GM12892 (cell line): ENCODE measurements at regions not wholly inside any gene's neighbourhood (a gene's known extent, or its start where the extent isn't known, plus 50 kb on each side); places are given as distances from the start of the nearest gene placed in this dataset.

Experiments
- POLR2A ChIP-seq: IDR thresholded peaks from 2 replicates; pipeline ENCODE4 v1.6.1; 2011; ENCODE audit warnings: low read depth, low read length, control low read depth
- POLR2AphosphoS5 ChIP-seq: IDR thresholded peaks from 2 replicates; pipeline ENCODE4 v1.6.1; 2011; ENCODE audit warnings: low read depth, low read length, control low read depth
- TAF1 ChIP-seq: IDR thresholded peaks from 2 replicates; pipeline ENCODE4 v1.6.1; 2011; ENCODE audit warnings: low read depth, mild to moderate bottlenecking, control low read depth, low read length, borderline replicate concordance

GRCh38 chr1:228798035-228798434 lies 62.8 kb downstream of the RHOU start:
- TF ChIP-seq POLR2AphosphoS5 (no peak), POLR2A (no peak), TAF1 (no peak)
